SHP77 treated with DMSO at 0.1 percent for 48 hours (cell line): ENCODE measurements at regions not wholly inside any gene's neighbourhood (a gene's known extent, or its start where the extent isn't known, plus 50 kb on each side); places are given as distances from the start of the nearest gene placed in this dataset.

Experiments used
- DNase-seq: peaks from one replicate; lab custom pipeline; 2025; lab: John Stamatoyannopoulos, UW

DNA sequence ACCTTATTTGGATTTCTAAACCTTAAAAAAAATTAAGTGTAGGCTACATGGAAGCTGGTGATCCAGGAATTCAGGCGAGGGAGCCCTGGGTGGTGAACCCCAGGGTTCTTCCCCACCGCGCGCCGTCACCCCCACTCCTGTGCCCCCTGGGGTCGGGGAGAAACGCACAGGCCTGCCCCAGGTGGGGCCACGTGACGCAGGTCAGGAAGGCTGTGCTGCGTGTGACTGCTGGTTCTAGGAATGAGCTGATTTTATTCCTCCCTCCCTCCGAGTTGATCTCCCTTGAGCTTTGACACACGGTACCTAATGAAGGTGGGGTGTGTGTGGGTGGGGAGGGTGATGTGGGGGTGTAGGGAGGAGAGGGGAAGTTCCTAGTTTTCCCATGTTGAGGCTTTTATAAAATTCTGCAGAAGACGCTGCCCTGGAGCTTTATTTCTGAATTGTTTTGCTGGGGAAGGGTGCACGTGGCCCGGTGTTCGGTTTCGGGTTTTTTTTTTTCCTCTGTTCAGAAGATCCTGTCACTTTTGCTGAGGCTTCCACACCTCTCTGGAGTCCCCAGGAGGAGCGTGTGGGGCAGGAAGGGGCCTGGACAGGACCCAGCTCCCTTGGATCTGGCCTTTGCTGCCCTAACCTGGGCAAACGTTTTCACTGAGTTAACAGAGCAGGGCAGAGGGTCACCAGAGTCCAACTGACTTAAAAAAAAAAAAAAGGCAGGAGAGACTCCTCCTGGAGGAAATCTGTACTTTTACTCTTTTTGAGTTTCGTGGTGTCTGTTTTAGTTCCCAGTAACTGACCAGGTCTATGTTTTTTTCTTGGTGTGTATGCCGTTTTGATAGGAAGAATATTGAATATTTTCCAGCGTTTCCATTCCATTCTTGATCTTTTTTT is 55.8 kb upstream of the GSE1 start:
- no peak for DNase-seq

DNA sequence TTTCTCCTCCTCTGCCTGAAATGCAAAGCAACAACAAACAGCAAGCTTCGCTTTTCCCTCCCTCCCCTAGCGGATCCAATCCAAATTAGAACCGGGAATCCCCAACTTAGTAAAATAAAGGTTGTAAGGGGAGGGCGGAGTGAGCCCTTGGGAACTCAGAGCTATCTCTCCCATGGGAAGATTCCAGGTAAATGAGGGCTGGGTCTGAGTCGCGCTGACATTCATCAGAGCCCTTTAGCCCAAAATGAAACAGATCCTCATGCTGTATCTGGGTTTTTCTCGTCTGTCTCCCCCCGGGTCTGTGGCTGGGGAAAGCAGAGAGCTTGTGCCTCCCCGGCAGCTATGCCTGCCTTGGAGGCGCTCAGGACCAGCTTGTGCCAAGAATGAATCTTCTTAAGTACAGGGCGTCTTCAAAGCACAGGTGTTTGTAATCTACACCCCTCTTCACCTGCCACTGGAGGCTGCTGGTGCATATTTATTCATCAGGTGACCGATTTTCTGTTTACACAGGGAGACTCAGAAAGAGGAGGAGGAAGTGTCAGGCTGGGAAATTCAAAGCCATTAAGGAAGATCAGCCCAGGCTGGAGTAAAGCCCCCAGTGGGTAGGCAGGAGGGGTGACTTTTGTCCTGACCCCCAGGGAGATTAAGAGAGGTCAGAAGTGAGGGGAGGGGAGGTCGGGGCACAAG is 55.0 kb upstream of the GSE1 start:
- no peak for DNase-seq

DNA sequence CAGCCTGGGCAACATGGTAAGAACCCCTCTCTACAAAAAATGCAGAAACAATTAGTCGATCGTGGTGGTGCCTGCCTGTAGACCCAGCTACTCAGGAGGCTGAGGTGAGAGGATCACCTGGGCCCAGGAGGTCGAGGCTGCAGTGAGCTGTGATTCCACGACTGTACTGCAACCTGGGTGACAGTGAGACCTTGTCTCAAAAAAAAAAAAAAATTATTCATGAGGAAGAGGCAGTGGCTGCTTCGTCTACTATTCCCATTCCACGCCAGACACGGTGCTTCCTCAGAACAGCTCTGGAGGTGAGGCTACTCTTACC is 52.2 kb upstream of the GSE1 start:
- no peak for DNase-seq

DNA sequence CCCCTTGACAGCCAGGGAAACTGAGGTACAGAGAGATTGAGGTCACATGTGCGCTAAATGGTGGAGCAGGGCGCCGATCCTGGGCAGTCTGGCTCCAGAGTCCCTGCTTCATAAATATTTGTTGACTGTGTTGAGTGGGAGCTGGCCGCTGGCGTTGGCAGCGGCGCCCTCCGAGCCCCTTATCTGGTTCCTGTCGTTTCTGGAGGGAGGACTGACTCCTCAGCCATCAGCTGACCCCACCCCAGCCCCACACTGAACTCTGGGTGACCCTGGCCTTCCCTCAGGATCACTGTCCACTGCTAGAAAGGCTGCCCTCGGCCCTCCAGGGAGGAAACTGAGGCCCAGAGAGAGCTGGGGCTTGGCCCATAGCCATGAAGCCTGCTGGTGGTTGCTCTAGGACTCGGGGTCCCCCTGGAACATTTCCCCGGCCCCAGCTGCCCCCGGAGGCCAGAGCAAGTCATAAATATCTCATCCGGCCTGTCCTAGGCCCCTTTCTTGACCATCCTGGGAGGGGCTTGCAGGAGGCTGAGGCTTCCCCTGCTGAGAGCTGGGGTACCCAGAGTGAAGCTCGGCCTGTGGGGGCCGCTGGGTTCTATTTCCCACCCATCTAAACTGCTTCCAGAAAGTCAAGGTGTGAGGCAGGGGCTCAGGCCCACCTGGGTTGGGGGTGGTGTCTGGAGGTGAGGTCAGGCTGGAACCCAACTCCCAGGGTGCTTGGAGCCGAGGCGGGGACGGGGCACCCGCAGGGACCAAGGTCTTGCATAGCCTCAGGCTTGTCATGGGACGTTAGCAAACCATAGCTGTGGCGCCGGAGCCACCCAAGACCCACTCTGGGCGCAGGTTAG is 51.7 kb upstream of the GSE1 start:
- no peak for DNase-seq

DNA sequence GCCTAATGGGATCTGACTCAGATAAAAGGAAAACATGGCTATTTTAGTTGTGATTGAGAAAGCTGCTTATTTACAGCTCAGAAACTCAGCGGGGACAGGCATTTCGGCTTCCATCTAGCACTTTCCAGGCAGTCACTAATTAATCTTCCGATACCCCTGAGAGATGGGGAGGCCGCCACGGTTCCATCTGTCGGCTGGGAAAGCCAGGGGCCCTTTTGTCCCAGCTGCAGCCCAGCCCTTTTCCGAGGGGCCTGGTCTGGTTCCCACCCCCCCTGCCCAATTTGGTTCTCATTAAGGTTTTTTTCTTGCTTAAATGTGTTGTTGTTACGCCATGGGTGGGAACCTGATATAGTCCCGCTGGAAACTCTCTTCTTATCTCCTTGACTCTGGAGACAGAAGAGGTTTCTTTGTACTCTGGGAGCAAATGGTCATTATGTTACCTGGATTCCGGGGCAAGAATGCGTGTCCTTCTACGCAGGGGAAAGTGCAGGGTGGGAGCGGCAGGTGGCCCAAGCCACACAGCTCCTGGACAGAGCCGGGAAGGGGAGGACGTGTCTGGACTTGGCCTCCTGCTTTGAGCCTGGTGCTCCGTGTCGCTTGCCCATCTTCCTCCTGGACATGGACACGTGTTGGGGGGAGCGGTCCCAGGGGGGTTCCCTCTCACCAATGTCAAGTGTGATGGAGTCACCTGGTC is 50.9 kb upstream of the GSE1 start:
- no peak for DNase-seq

DNA sequence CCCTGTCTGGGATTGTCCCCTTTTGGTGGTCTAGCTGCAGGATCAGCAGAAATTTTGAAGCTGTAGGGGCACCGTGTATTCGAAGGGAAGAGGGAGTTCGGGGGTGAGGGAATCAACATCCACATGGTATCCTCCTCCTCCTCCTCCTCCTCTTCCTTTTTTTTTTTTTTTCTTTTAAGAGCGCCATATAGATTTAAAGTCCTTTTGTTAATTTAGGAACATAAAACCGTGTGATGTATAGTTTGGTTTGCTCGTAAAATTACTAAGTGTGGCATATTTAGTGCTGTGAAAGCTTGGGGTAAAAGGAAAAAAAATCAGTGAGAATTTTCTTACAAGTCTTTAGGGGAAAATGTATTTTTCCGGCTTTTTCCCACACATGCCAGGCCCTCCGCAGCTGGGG is 50.1 kb upstream of the GSE1 start:
- no peak for DNase-seq
